Aorta (tissue), 5 donors: ENCODE measurements at regions not wholly inside any gene's neighbourhood (a gene's known extent, or its start where the extent isn't known, plus 50 kb on each side); places are given as distances from the start of the nearest gene placed in this dataset.
"Not testable (repeated sequence)": the region's sequence is repeated elsewhere in the genome, so short reads cannot be mapped to it uniquely, and the experiment has no call there.

ENCODE experiments used
- ATAC-seq: fragments of 200-7000 bp; cut with Tn5 transposase; one replicate; pipeline ENCODE4 v1.9.1; 2022; ENCODE audit warnings: moderate library complexity; ENCODE audit not compliant: low FRiP score
- DNase-seq, 2 donors: peaks; one replicate each; pipeline ENCODE4 v3.0.0-alpha.2; 2020
- H3K27ac ChIP-seq, 2 donors: one replicate each; pipeline ENCODE4 v1.5.1; 2013; ENCODE audit warnings: low read length in 2 of 2, mild to moderate bottlenecking in 2 of 2, moderate library complexity in 2 of 2, control low read depth in 1 of 2, inconsistent platforms in 1 of 2, low read depth in 1 of 2
- H3K27me3 ChIP-seq, 2 donors: one replicate each; pipeline ENCODE4 v1.6.1; 2013; ENCODE audit warnings: control low read depth in 1 of 2, low read length in 1 of 2, mild to moderate bottlenecking in 1 of 2, moderate library complexity in 1 of 2; ENCODE audit not compliant: insufficient read depth in 2 of 2, control insufficient read depth in 1 of 2
- H3K36me3 ChIP-seq, 2 donors: one replicate each; pipeline ENCODE4 v1.6.1; 2013; ENCODE audit warnings: control low read depth in 1 of 2, low read length in 1 of 2, mild to moderate bottlenecking in 1 of 2; ENCODE audit not compliant: insufficient read depth in 2 of 2, control insufficient read depth in 1 of 2
- H3K4me1 ChIP-seq, 2 donors: one replicate each; pipeline ENCODE4 v1.6.1; 2013; ENCODE audit warnings: low read length in 2 of 2, control low read depth in 1 of 2, mild to moderate bottlenecking in 1 of 2, moderate library complexity in 1 of 2; ENCODE audit not compliant: insufficient read depth in 2 of 2, control insufficient read depth in 1 of 2
- H3K4me3 ChIP-seq, 2 donors: one replicate each; pipeline ENCODE4 v1.5.1; 2013; ENCODE audit warnings: low read length in 2 of 2, control low read depth in 1 of 2, mild to moderate bottlenecking in 1 of 2
- H3K9me3 ChIP-seq: one replicate; pipeline ENCODE4 v1.6.1; 2013; ENCODE audit warnings: mild to moderate bottlenecking, low read length; ENCODE audit not compliant: control insufficient read depth
- WGBS, 2 donors: extraction: QIAGEN DNeasy Blood & Tissue Kit; methylation state at CpG; one replicate each; pipeline ENCODE4 v1.1.7; 2013; 5-methylcytosine and 5-hydroxymethylcytosine counted together
- intact Hi-C, 2 donors: fragments of 100-400 bp; cut with DNase I; formaldehyde crosslinking; loops; one replicate each; pipeline versions ENCODE4 v1.14.2 to v1.15.0; 2022
- donor health status: healthy with polysubstance abuse.
- donor health status: Bipolar disorder and iron deficiency.
- donor health status: DM: no; HTN: no; CAD: no.
- donor health status: DM: no; HTN: no; CAD: no.
- donor health status: DM: yes; HTN: yes; CAD: no.

DNA sequence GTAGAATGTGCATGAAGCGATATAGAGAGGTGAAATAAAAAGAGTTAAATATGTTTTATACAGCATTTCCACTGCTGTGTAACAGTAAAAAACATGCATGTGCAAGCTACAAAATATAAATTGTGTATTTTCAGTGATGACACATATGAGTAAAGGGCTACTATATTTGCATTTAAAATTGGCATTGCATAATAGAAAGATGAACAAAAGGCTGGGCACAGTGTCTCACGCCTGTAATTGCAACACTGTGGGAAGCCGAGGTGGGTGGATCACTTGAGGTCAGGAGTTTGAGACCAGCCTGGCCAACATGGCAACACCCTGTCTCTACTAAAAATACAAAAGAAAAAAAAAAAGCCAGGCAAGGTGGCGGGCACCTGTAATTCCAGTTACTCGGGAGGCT lies 79.8 kb upstream of the CCDC71L start:
- no peak overlapping the region for H3K4me3 ChIP-seq
- no peak overlapping the region for H3K27ac ChIP-seq
- 90 to 96% methylated on average over 5 of the region's 5 CpGs for WGBS, 2 donors
- ATAC-seq (no peak), DNase-seq (no peak)
- no peaks in the 10 kb centered on the region for H3K27me3 ChIP-seq
- H3K9me3 ChIP-seq = peaks cover 2% of the 10 kb centered on the region
- intact Hi-C loops = no loop called here
- H3K36me3 ChIP-seq = no peaks in the 10 kb centered on the region
- H3K4me1 ChIP-seq = no peaks in the 10 kb centered on the region

- Histone ChIP-seq H3K4me3 (no peak overlapping the region), H3K27ac (no peak overlapping the region), H3K36me3 (no peaks in the 10 kb centered on the region), H3K27me3 (no peaks in the 10 kb centered on the region), H3K9me3 (peaks cover 2% of the 10 kb centered on the region), H3K4me1 (no peaks in the 10 kb centered on the region)
- ATAC-seq (no peak), DNase-seq (no peak)
- 59 to 67% methylated on average over 2 of the region's 2 CpGs for WGBS, 2 donors
- intact Hi-C loops = no loop called here
Observed at GRCh38 chr7:106744563-106745091, 83.7 kb upstream of the CCDC71L start.

GRCh38 chr7:106747301-106747700 lies 86.3 kb upstream of the CCDC71L start:
- H3K4me3 ChIP-seq, H3K4me1 ChIP-seq, DNase-seq, H3K27me3 ChIP-seq, H3K9me3 ChIP-seq, intact Hi-C loops, H3K36me3 ChIP-seq, ATAC-seq: not testable (repeated sequence)
- peak overlapping the region in 1 of 2 donors; percentile 57 for H3K27ac ChIP-seq
- WGBS, 2 donors = 64 to 83% methylated on average over 2 of the region's 2 CpGs

DNA sequence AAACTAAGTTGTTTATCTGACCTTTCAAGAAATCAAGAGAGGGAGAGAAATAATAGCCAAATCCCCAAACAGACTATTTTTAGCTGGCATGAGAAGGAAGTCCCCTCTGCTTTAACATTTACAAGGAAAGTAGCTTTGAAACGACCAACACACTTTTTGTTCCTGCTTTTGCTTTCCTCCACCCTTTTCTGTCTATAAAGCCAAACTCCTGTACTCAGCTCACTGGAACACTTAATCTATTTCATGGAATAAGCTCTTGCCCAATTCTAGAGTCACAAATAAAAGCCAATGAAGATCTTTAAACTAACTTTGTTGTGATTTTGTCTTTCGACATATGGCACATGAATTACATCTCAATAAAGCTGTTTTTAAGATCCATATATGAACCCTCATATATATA lies 86.8 kb upstream of the CCDC71L start:
- no peak overlapping the region for H3K4me3 ChIP-seq
- peaks cover 2% of the 10 kb centered on the region for H3K9me3 ChIP-seq
- no peaks in the 10 kb centered on the region for H3K4me1 ChIP-seq
- ATAC-seq (no peak), DNase-seq (no peak)
- H3K27me3 ChIP-seq = no peaks in the 10 kb centered on the region
- H3K36me3 ChIP-seq = no peaks in the 10 kb centered on the region
- intact Hi-C loops = no loop called here
- H3K27ac ChIP-seq = peak overlapping the region in 1 of 2 donors; percentile 57
- WGBS, 2 donors = 29 to 45% methylated on average over 2 of the region's 2 CpGs

DNA sequence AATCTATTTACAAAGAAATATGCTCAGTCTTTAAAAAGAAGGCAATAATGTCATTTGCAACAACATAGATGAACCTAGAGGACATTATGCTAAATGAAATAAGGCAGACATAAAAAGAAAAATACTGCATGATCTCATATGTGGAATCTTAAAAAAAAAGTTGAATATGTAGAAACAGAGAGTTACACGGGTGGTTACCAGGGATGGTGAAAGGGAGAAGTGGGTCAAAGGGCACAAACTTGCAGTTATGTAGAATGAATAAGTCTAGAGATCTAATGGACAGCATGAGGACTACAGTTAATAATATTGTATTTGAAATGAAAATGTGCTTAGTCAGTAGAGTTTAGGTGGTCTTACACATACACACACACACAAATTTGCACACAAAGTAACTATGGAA lies 88.2 kb upstream of the CCDC71L start:
- no peak for DNase-seq
- no peak overlapping the region for H3K4me3 ChIP-seq
- ATAC-seq = no peak

DNA sequence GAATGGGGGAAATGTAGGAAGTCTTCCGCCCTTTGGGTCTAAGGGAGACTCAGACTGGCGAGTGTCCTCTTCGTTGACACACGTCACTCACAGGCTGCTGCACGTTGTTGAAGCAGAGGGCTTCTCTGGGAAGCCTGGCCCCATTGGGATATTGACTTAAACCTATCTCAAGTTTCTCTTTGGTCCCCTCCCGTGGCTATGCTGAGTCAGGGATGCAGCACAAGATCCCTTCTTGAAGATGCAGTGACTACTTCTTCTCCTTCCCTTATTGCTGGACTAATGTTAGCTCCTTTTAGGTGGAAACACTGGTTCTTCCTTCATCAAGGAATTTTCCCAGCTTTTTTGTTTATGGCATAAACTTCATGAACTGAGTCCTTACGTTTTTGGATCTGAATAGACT lies 89.8 kb upstream of the CCDC71L start:
- ATAC-seq (no peak), DNase-seq (no peak)
- intact Hi-C loops = no loop called here
- no peaks in the 10 kb centered on the region for H3K4me1 ChIP-seq
- peaks cover 2% of the 10 kb centered on the region for H3K9me3 ChIP-seq
- H3K36me3 ChIP-seq = no peaks in the 10 kb centered on the region
- H3K27ac ChIP-seq = no peak overlapping the region
- H3K4me3 ChIP-seq = no peak overlapping the region
- 78 to 82% methylated on average over 7 of the region's 7 CpGs for WGBS, 2 donors
- no peaks in the 10 kb centered on the region for H3K27me3 ChIP-seq

More for the DNA sequence above, 88.2 kb upstream of the CCDC71L start:
- H3K4me1 ChIP-seq = no peaks in the 10 kb centered on the region
- H3K27me3 ChIP-seq = no peaks in the 10 kb centered on the region
- intact Hi-C loops = no loop called here
- WGBS, 2 donors = 49 to 72% methylated on average over 1 of the region's 1 CpG
- no peaks in the 10 kb centered on the region for H3K36me3 ChIP-seq
- H3K9me3 ChIP-seq = peaks cover 3% of the 10 kb centered on the region
- no peak overlapping the region for H3K27ac ChIP-seq

DNA sequence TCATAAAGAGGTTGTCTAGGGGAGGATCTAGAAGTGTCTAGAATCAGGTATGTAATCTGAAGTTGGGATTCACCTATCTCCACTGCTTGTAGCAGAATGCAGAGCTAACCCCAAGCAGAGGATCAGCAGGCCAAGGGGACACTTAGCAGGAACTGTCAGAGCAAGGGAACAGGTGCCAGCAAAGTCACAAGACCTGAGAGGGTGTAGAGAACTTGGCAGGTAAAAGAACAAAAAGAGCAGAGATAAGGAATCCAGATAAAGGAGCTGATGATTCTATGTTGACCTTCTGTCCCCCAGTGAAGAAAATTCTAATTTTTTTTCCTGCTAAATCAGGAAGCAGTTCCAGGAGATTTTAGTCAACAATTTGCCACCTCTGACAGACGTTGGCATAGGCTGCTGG lies 91.4 kb upstream of the CCDC71L start:
- ATAC-seq (no peak), DNase-seq (no peak)
- no peak overlapping the region for H3K4me3 ChIP-seq
- H3K4me1 ChIP-seq = no peaks in the 10 kb centered on the region
- peaks cover 2% of the 10 kb centered on the region for H3K9me3 ChIP-seq
- H3K27ac ChIP-seq = no peak overlapping the region
- WGBS, 2 donors = 31 to 47% methylated on average over 1 of the region's 1 CpG
- H3K27me3 ChIP-seq = no peaks in the 10 kb centered on the region
- H3K36me3 ChIP-seq = no peaks in the 10 kb centered on the region
- intact Hi-C loops = no loop called here

GRCh38 chr7:106755024-106755423 lies 94.1 kb upstream of the CCDC71L start:
- H3K36me3 ChIP-seq, DNase-seq, H3K4me1 ChIP-seq, H3K4me3 ChIP-seq, H3K9me3 ChIP-seq, intact Hi-C loops, H3K27ac ChIP-seq, ATAC-seq, H3K27me3 ChIP-seq: not testable (repeated sequence)
- whole genome bisulfite sequencing, 2 donors = 92 to 94% methylated on average over 3 of the region's 3 CpGs

DNA sequence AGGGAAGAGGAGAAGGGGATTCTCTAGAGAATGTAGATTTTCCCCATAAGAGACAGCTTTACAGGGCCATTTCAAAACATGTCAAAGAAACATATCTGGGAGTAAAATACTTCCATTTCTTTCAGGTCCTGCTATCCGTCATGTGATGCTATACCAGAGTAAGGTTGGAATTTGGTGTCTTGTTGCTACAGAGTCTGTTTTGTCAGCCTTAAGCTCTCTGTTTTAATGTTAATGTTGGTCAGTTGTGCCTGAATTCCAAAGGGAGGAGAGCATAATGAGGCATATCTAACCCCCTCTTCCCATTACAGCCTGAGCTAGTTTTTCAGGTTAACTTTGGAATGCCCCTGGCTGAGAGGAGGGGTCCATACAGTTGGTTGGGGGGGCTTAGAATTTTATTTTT lies 94.7 kb upstream of the CCDC71L start:
- Histone ChIP-seq H3K9me3 (peaks cover 2% of the 10 kb centered on the region), H3K4me1 (no peaks in the 10 kb centered on the region), H3K27me3 (no peaks in the 10 kb centered on the region), H3K4me3 (no peak overlapping the region), H3K36me3 (no peaks in the 10 kb centered on the region), H3K27ac (no peak overlapping the region)
- DNase-seq = no peak
- intact Hi-C loops = no loop called here
- ATAC-seq = no peak
- WGBS, 2 donors = 69 to 85% methylated on average over 1 of the region's 1 CpG
